Endothelial cell (in vitro differentiated cells): ENCODE measurements at regions not wholly inside any gene's neighbourhood (a gene's known extent, or its start where the extent isn't known, plus 50 kb on each side); places are given as distances from the start of the nearest gene placed in this dataset.

Experiments
- DNase-seq: peaks from one replicate; pipeline ENCODE4 v3.0.0; 2021; ENCODE audit warnings: low spot score
- H3K27ac Mint-ChIP-seq: one replicate; pipeline ENCODE4 v1.8.0; 2021; ENCODE audit warnings: mixed read lengths, inconsistent platforms; ENCODE audit not compliant: unreplicated experiment
- H3K27me3 Mint-ChIP-seq: one replicate; pipeline ENCODE4 v1.8.0; 2021; ENCODE audit warnings: mild to moderate bottlenecking, moderate library complexity, mixed read lengths, inconsistent platforms; ENCODE audit not compliant: unreplicated experiment
- H3K36me3 Mint-ChIP-seq: one replicate; pipeline ENCODE4 v1.8.0; 2021; ENCODE audit warnings: mild to moderate bottlenecking, low read depth, mixed read lengths, inconsistent platforms; ENCODE audit not compliant: unreplicated experiment
- H3K4me1 Mint-ChIP-seq: one replicate; pipeline ENCODE4 v1.8.0; 2021; ENCODE audit warnings: mild to moderate bottlenecking, mixed read lengths, inconsistent platforms; ENCODE audit not compliant: unreplicated experiment
- H3K4me3 Mint-ChIP-seq: one replicate; pipeline ENCODE4 v1.8.0; 2021; ENCODE audit warnings: mild to moderate bottlenecking, mixed read lengths, inconsistent platforms; ENCODE audit not compliant: unreplicated experiment
- H3K9me3 Mint-ChIP-seq: one replicate; pipeline ENCODE4 v1.8.0; 2021; ENCODE audit warnings: mixed read lengths, inconsistent platforms; ENCODE audit not compliant: unreplicated experiment
- TF ChIP-seq, protein P1 (sequence below): fragments of 200-600 bp; sonication (generic); IDR thresholded peaks from one replicate; pipeline ENCODE4 v1.5.0; 2021; ENCODE audit warnings: antibody characterized with exemption; ENCODE audit not compliant: unreplicated experiment

DNA sequence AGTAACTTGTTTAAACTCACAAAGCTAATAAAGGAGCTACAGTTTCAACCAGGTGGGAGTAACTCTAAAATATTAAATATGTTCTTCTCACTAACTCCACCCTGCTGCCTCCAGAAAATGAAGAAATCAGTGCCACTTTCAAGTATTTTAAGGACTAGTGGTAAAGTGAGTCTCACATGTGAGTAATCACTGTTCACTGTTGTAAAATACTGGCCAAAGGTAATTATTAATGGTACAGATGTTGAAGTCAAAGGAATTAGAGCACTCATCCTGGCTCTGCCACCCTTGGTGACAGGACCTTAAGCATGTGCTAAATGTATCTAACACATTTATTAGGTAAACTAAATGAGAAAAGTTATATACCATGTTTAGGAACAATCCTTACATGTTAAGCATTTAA lies 430.7 kb downstream of the BRINP1 start:
- Mint-ChIP-seq H3K27ac (no peak overlapping the region), H3K4me3 (no peak overlapping the region), H3K36me3 (no peaks in the 10 kb centered on the region), H3K4me1 (no peaks in the 10 kb centered on the region), H3K27me3 (no peaks in the 10 kb centered on the region), H3K9me3 (no peaks in the 10 kb centered on the region)
- no peak for DNase-seq
- TF ChIP-seq, protein P1, sequence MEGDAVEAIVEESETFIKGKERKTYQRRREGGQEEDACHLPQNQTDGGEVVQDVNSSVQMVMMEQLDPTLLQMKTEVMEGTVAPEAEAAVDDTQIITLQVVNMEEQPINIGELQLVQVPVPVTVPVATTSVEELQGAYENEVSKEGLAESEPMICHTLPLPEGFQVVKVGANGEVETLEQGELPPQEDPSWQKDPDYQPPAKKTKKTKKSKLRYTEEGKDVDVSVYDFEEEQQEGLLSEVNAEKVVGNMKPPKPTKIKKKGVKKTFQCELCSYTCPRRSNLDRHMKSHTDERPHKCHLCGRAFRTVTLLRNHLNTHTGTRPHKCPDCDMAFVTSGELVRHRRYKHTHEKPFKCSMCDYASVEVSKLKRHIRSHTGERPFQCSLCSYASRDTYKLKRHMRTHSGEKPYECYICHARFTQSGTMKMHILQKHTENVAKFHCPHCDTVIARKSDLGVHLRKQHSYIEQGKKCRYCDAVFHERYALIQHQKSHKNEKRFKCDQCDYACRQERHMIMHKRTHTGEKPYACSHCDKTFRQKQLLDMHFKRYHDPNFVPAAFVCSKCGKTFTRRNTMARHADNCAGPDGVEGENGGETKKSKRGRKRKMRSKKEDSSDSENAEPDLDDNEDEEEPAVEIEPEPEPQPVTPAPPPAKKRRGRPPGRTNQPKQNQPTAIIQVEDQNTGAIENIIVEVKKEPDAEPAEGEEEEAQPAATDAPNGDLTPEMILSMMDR: no peak

DNA sequence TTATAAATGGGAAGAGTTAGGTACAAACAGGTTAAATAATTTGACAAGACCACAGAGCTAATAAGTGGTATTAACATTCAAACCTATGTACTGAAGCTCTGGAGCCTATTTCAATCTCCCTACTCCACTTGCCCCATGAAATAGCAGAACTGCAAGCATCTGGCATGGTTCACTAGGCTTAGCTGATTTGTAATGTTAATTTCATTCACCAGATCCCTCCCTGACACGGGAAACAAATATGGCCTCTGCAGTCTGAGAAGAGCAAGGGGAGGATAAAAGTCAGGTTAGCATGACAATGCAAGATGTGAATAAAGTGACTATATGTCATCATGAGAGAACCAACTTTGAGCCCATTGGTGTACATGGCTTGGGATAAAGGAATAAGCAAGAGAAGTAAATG lies 428.8 kb downstream of the BRINP1 start:
- H3K9me3 Mint-ChIP-seq: no peaks in the 10 kb centered on the region
- H3K27ac Mint-ChIP-seq: no peak overlapping the region
- no peaks in the 10 kb centered on the region for H3K4me1 Mint-ChIP-seq
- no peak for DNase-seq
- no peak overlapping the region for H3K4me3 Mint-ChIP-seq
- TF ChIP-seq, protein P1: no peak
- no peaks in the 10 kb centered on the region for H3K36me3 Mint-ChIP-seq
- no peaks in the 10 kb centered on the region for H3K27me3 Mint-ChIP-seq

DNA sequence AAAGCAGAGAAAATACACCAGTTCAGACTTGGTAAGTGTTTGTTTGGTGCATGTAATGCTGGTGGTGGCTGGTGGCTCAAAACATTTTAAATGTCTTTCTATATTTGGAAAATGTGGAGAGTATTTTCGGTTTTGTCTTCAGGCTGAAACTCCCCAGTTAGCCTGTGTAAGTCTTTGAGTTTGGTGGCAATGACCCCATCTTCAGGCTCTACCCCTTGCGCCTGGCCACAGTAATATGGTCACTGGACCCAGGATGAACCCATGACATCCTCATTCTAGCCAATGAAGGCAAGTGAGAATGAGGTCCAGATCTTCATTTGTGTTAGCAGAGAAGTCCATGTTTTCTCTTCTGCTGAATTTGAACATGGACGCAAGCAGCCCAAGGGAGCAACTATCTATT lies 422.6 kb downstream of the BRINP1 start:
- no peaks in the 10 kb centered on the region for H3K27me3 Mint-ChIP-seq
- H3K9me3 Mint-ChIP-seq: no peaks in the 10 kb centered on the region
- no peaks in the 10 kb centered on the region for H3K4me1 Mint-ChIP-seq
- TF ChIP-seq, protein P1: no peak
- H3K4me3 Mint-ChIP-seq: no peak overlapping the region
- no peaks in the 10 kb centered on the region for H3K36me3 Mint-ChIP-seq
- no peak for DNase-seq
- no peak overlapping the region for H3K27ac Mint-ChIP-seq

- H3K27me3 Mint-ChIP-seq: no peaks in the 10 kb centered on the region
Measured at GRCh38 chr9:118954857-118955256, 414.4 kb downstream of the BRINP1 start.

DNA sequence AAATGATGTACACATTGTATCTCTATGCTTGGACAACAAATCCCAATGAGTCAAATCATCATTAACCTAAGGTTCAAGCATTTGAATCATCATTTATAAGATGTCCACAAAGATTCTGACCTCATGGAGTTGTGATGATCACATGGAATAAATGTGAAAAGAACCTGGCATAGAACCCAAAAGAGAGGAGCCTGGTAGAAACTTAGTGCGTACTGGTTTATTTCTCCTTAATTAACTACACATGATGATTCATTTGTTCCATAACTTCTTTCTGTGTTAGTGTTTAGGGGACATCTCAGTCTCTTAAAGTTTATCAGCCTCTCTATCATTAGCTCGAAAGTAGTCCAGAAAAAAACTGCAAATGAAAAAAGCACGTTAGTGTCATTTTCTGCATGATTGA lies 411.6 kb downstream of the BRINP1 start:
- Mint-ChIP-seq H3K36me3 (no peaks in the 10 kb centered on the region), H3K4me1 (no peaks in the 10 kb centered on the region), H3K27ac (no peak overlapping the region), H3K27me3 (no peaks in the 10 kb centered on the region), H3K9me3 (no peaks in the 10 kb centered on the region), H3K4me3 (no peak overlapping the region)
- DNase-seq: no peak
- TF ChIP-seq, protein P1: no peak

More at GRCh38 chr9:118954857-118955256, 414.4 kb downstream of the BRINP1 start:
- Mint-ChIP-seq H3K4me3 (no peak overlapping the region), H3K9me3 (no peaks in the 10 kb centered on the region), H3K4me1 (no peaks in the 10 kb centered on the region), H3K36me3 (no peaks in the 10 kb centered on the region), H3K27ac (no peak overlapping the region)
- DNase-seq: no peak
- TF ChIP-seq, protein P1: no peak
